Esophagus muscularis mucosa (tissue), 3 donors: ENCODE measurements at regions not wholly inside any gene's neighbourhood (a gene's known extent, or its start where the extent isn't known, plus 50 kb on each side); places are given as distances from the start of the nearest gene placed in this dataset.

Experiments
- CTCF ChIP-seq, 3 experiments: fragments of 200-600 bp in 2 of 3; fragments of 450-650 bp in 1 of 3; sonication (generic) in 2 of 3; IDR thresholded peaks; one replicate each; pipeline ENCODE4 v1.5.1; 2017 to 2019; ENCODE audit warnings: antibody characterized with exemption in 3 of 3, mild to moderate bottlenecking in 2 of 3, moderate library complexity in 1 of 3
- POLR2AphosphoS5 ChIP-seq, 2 donors: sonication (generic); formaldehyde crosslinking; IDR thresholded peaks; one replicate each; pipeline ENCODE4 v1.6.1; 2017; ENCODE audit warnings: antibody characterized with exemption in 2 of 2

- TF ChIP-seq POLR2AphosphoS5 (IDR thresholded peaks at IDR 0.05) (no peak), CTCF (IDR thresholded peaks at IDR 0.05) (no peak)
Observed at GRCh38 chr12:61956545-61956944, 303.7 kb upstream of the USP15 start.
